A673 (cell line): ENCODE measurements at regions not wholly inside any gene's neighbourhood (a gene's known extent, or its start where the extent isn't known, plus 50 kb on each side); places are given as distances from the start of the nearest gene placed in this dataset.

ENCODE experiments used
- BruUV-seq: library from RNA; stranded (reverse); fragments of 400-500 nt; replicated peaks from 2 replicates; lab custom pipeline; 2021; lab: Mats Ljungman, UMichigan
- CTCF ChIA-PET: fragments of 300-600 bp; sonication (Branson Sonifier 250); formaldehyde crosslinking; loops from one replicate; lab custom pipeline; 2022; ENCODE audit warnings: antibody characterized with exemption; lab: Charles Lee
- POLR2A ChIA-PET: fragments of 300-600 bp; sonication (Branson Sonifier 250); formaldehyde crosslinking; loops from one replicate; lab custom pipeline; 2022; ENCODE audit warnings: antibody characterized with exemption; ENCODE audit not compliant: low non-redundant PET; lab: Charles Lee
- DNase-seq: peaks from one replicate; pipeline ENCODE4 v3.0.0-alpha.2; 2015; ENCODE audit warnings: low spot score
- H3K27ac ChIP-seq: fragments of 200-600 bp; sonication (generic); 2 replicates; pipeline ENCODE4 v1.5.1; 2016; ENCODE audit warnings: mixed run types, low read depth, mild to moderate bottlenecking, mixed read lengths, antibody characterized with exemption, low read length; ENCODE audit not compliant: poor library complexity, severe bottlenecking
- H3K27me3 ChIP-seq: fragments of 200-600 bp; sonication (generic); replicated peaks from 2 replicates; pipeline ENCODE4 v1.6.1; 2017; ENCODE audit warnings: mixed run types, low read depth, mild to moderate bottlenecking, mixed read lengths, antibody characterized with exemption, low read length; ENCODE audit not compliant: insufficient read depth, poor library complexity
- H3K36me3 ChIP-seq: fragments of 200-600 bp; sonication (generic); 2 replicates; pipeline ENCODE4 v1.6.1; 2016; ENCODE audit warnings: mixed run types, mild to moderate bottlenecking, mixed read lengths, antibody characterized with exemption, low read length; ENCODE audit not compliant: insufficient read depth, poor library complexity, severe bottlenecking
- H3K4me1 ChIP-seq: fragments of 200-600 bp; sonication (generic); 2 replicates; pipeline ENCODE4 v1.6.1; 2017; ENCODE audit warnings: mixed run types, mild to moderate bottlenecking, mixed read lengths, antibody characterized with exemption, low read length; ENCODE audit not compliant: insufficient read depth, poor library complexity, severe bottlenecking
- H3K4me3 ChIP-seq: fragments of 200-600 bp; sonication (generic); 2 replicates; pipeline ENCODE4 v1.5.1; 2016; ENCODE audit warnings: low read depth, mixed run types, mild to moderate bottlenecking, mixed read lengths, low read length; ENCODE audit not compliant: poor library complexity, severe bottlenecking
- H3K9me3 ChIP-seq: fragments of 200-600 bp; sonication (generic); 2 replicates; pipeline ENCODE4 v1.6.1; 2016; ENCODE audit warnings: mixed run types, low read depth, mild to moderate bottlenecking, mixed read lengths, antibody characterized with exemption, low read length; ENCODE audit not compliant: poor library complexity, severe bottlenecking
- CTCF ChIP-seq: fragments of 300-800, 200-600 bp; sonication (generic); conservative IDR thresholded peaks from 2 replicates; pipeline ENCODE4 v1.5.1; 2017; ENCODE audit warnings: low read depth, mild to moderate bottlenecking, antibody characterized with exemption, low read length, moderate library complexity, mixed read lengths
- EZH2 ChIP-seq: fragments of 200-600 bp; sonication (generic); IDR thresholded peaks from 2 replicates; pipeline ENCODE4 v1.6.1; 2017; ENCODE audit warnings: borderline replicate concordance, low read depth, mild to moderate bottlenecking, mixed read lengths, antibody characterized with exemption, low read length; ENCODE audit not compliant: poor library complexity, severe bottlenecking
- intact Hi-C: fragments of 100-400 bp; cut with micrococcal nuclease; formaldehyde crosslinking; loops from one replicate; pipeline ENCODE4 v1.10.0; 2022; ENCODE audit not compliant: unreplicated experiment

GRCh38 chr18:31219395-31219794 lies 56.7 kb upstream of the DSC1 start:
- H3K27me3 ChIP-seq: no peaks in the 10 kb centered on the region
- no TSS peak for BruUV-seq
- no peak overlapping the region for H3K27ac ChIP-seq
- no peak for DNase-seq
- no peaks in the 10 kb centered on the region for H3K36me3 ChIP-seq
- CTCF ChIA-PET: no interaction called here
- no peaks in the 10 kb centered on the region for H3K9me3 ChIP-seq
- H3K4me3 ChIP-seq: no peak overlapping the region
- TF ChIP-seq EZH2: no peak
- TF ChIP-seq CTCF: no peak
- POLR2A ChIA-PET: no interaction called here
- H3K4me1 ChIP-seq: no peaks in the 10 kb centered on the region
- intact Hi-C loops: no loop called here

GRCh38 chr18:31223371-31223770 lies 60.7 kb upstream of the DSC1 start:
- ChIA-PET CTCF (no interaction called here), POLR2A (no interaction called here)
- no peak for DNase-seq
- no peak overlapping the region for H3K27ac ChIP-seq
- TF ChIP-seq EZH2 (no peak), CTCF (no peak)
- no peaks in the 10 kb centered on the region for H3K27me3 ChIP-seq
- no peaks in the 10 kb centered on the region for H3K4me1 ChIP-seq
- no TSS peak for BruUV-seq
- no peak overlapping the region for H3K4me3 ChIP-seq
- intact Hi-C loops: no loop called here
- no peaks in the 10 kb centered on the region for H3K9me3 ChIP-seq
- H3K36me3 ChIP-seq: no peaks in the 10 kb centered on the region

DNA sequence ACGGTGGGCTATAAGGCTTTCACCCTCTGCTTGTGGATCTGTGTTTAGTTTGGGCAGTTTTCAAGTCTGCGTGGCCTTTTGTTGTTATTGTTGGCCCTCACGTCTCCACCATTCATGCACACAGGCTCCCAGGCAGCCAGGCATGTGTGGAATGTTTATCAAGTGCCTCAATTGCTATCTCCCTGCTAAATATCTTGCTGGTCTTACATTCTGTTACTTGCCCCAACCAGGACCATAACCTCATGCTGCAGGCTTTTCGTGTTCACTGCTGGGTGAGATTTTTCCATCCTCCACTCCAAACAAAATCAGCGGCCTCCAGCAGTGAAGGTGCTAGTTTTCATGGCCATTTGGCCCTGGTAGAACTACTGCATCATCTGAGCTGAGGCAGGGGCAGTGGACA lies 63.0 kb upstream of the DSC1 start:
- TF ChIP-seq EZH2 (no peak), CTCF (no peak)
- Histone ChIP-seq H3K27ac (no peak overlapping the region), H3K36me3 (no peaks in the 10 kb centered on the region), H3K27me3 (no peaks in the 10 kb centered on the region), H3K4me1 (no peaks in the 10 kb centered on the region), H3K4me3 (no peak overlapping the region), H3K9me3 (no peaks in the 10 kb centered on the region)
- intact Hi-C loops: no loop called here
- ChIA-PET CTCF (no interaction called here), POLR2A (no interaction called here)
- no TSS peak for BruUV-seq
- DNase-seq: no peak
